IMR-90 (cell line): ENCODE measurements at regions not wholly inside any gene's neighbourhood (a gene's known extent, or its start where the extent isn't known, plus 50 kb on each side); places are given as distances from the start of the nearest gene placed in this dataset.

Source experiments
- ATAC-seq: fragments of 200-7000 bp; cut with Tn5 transposase; 2 replicates; pipeline ENCODE4 v1.9.1; 2020; ENCODE audit warnings: low read depth, mild to moderate bottlenecking, moderate library complexity
- BruUV-seq: library from RNA; stranded (reverse); fragments of 400-500 nt; replicated peaks from 2 replicates; lab custom pipeline; 2021; lab: Mats Ljungman, UMichigan
- CTCF ChIA-PET: fragments of 300-600 bp; formaldehyde crosslinking; extraction: SDS; loops from one replicate; lab custom pipeline; 2021; ENCODE audit warnings: antibody characterized with exemption; lab: Yijun Ruan, JAX
- POLR2A ChIA-PET: fragments of 300-600 bp; sonication (Branson Sonifier 250); formaldehyde crosslinking; loops from one replicate; lab custom pipeline; 2022; ENCODE audit warnings: antibody characterized with exemption; ENCODE audit not compliant: unreplicated experiment; lab: Charles Lee
- DNase-seq: peaks from one replicate; pipeline ENCODE4 v3.0.0; 2013
- H2AFZ ChIP-seq: replicated peaks from 2 replicates; pipeline ENCODE3; 2013; ENCODE audit warnings: low read length, mild to moderate bottlenecking; ENCODE audit not compliant: poor library complexity
- H2AK5ac ChIP-seq: 2 replicates; pipeline ENCODE4 v1.6.1; 2013; ENCODE audit warnings: low read depth, low read length, inconsistent platforms
- H2AK9ac ChIP-seq: replicated peaks from 2 replicates; pipeline ENCODE3; 2013; ENCODE audit warnings: mild to moderate bottlenecking, low read depth, low read length, moderate library complexity; ENCODE audit not compliant: poor library complexity
- H2BK120ac ChIP-seq: 2 replicates; pipeline ENCODE4 v1.6.1; 2013; ENCODE audit warnings: low read depth, low read length, inconsistent platforms
- H2BK15ac ChIP-seq: 3 replicates; pipeline ENCODE4 v1.6.1; 2013; ENCODE audit warnings: low read depth, low read length, inconsistent platforms
- H2BK20ac ChIP-seq: 2 replicates; pipeline ENCODE4 v1.6.1; 2013; ENCODE audit warnings: low read depth, mild to moderate bottlenecking, inconsistent platforms, low read length, moderate library complexity
- H2BK5ac ChIP-seq: 2 replicates; pipeline ENCODE4 v1.6.1; 2013; ENCODE audit warnings: mild to moderate bottlenecking, low read depth, low read length, inconsistent platforms; ENCODE audit not compliant: poor library complexity, severe bottlenecking
- H3K14ac ChIP-seq: replicated peaks from 2 replicates; pipeline ENCODE4 v1.6.1; 2013; ENCODE audit warnings: low read depth, low read length, inconsistent platforms
- H3K18ac ChIP-seq: 2 replicates; pipeline ENCODE4 v1.6.1; 2013; ENCODE audit warnings: low read depth, low read length, control low read depth
- H3K23ac ChIP-seq: 2 replicates; pipeline ENCODE4 v1.6.1; 2013; ENCODE audit warnings: low read depth, low read length, inconsistent platforms
- H3K27ac ChIP-seq: 2 replicates; pipeline ENCODE4 v1.5.1; 2013; ENCODE audit warnings: mild to moderate bottlenecking, control low read depth, low read length; ENCODE audit not compliant: insufficient read depth
- H3K27me3 ChIP-seq: 2 replicates; pipeline ENCODE4 v1.6.1; 2013; ENCODE audit warnings: low read length; ENCODE audit not compliant: control insufficient read depth, insufficient read depth
- H3K36me3 ChIP-seq: 2 replicates; pipeline ENCODE4 v1.6.1; 2013; ENCODE audit warnings: low read length, mixed read lengths; ENCODE audit not compliant: control insufficient read depth, insufficient read depth
- H3K4ac ChIP-seq: 2 replicates; pipeline ENCODE4 v1.6.1; 2013; ENCODE audit warnings: low read depth, low read length, inconsistent platforms
- H3K4me1 ChIP-seq: 2 replicates; pipeline ENCODE4 v1.6.1; 2013; ENCODE audit warnings: low read length, mixed read lengths; ENCODE audit not compliant: control insufficient read depth, insufficient read depth
- H3K4me2 ChIP-seq: 2 replicates; pipeline ENCODE4 v1.6.1; 2013; ENCODE audit warnings: low read depth, mild to moderate bottlenecking, control low read depth, low read length, moderate library complexity
- H3K4me3 ChIP-seq: 2 replicates; pipeline ENCODE4 v1.5.1; 2013; ENCODE audit warnings: low read depth, mild to moderate bottlenecking, control low read depth, low read length, moderate library complexity; ENCODE audit not compliant: insufficient read depth
- H3K56ac ChIP-seq: 2 replicates; pipeline ENCODE4 v1.6.1; 2013; ENCODE audit warnings: low read length, inconsistent platforms; ENCODE audit not compliant: insufficient read depth; ENCODE audit errors: extremely low read depth
- H3K79me1 ChIP-seq, 2 experiments: 2 replicates each; pipeline ENCODE4 v1.6.1; 2013; ENCODE audit warnings: low read length in 2 of 2, inconsistent platforms in 1 of 2, low read depth in 1 of 2
- H3K9ac ChIP-seq: 2 replicates; pipeline ENCODE4 v1.6.1; 2013; ENCODE audit warnings: low read depth, low read length, control low read depth
- H3K9me1 ChIP-seq: 2 replicates; pipeline ENCODE4 v1.6.1; 2013; ENCODE audit warnings: low read length, inconsistent platforms; ENCODE audit not compliant: insufficient read depth
- H3K9me3 ChIP-seq: 2 replicates; pipeline ENCODE4 v1.6.1; 2013; ENCODE audit warnings: low read length; ENCODE audit not compliant: control insufficient read depth, insufficient read depth
- H4K20me1 ChIP-seq: 2 replicates; pipeline ENCODE4 v1.6.1; 2013; ENCODE audit warnings: low read length, inconsistent platforms; ENCODE audit not compliant: insufficient read depth
- H4K5ac ChIP-seq: 2 replicates; pipeline ENCODE4 v1.6.1; 2013; ENCODE audit warnings: mild to moderate bottlenecking, low read depth, low read length, control low read depth
- H4K8ac ChIP-seq, 2 experiments: 2 replicates each; pipeline ENCODE4 v1.6.1; 2013; ENCODE audit warnings: low read depth in 2 of 2, low read length in 2 of 2, control low read depth in 1 of 2, inconsistent platforms in 1 of 2
- H4K91ac ChIP-seq: 2 replicates; pipeline ENCODE4 v1.6.1; 2013; ENCODE audit warnings: low read depth, low read length, inconsistent platforms; ENCODE audit not compliant: insufficient read depth
- BHLHE40 ChIP-seq: fragments of 150-350 bp; IDR thresholded peaks from 2 replicates; pipeline ENCODE4 v1.6.1; 2016; ENCODE audit warnings: mild to moderate bottlenecking, low read depth, low read length
- CHD1 ChIP-seq: IDR thresholded peaks from 2 replicates; pipeline ENCODE4 v1.6.1; 2012; ENCODE audit warnings: low read depth, low read length, improper control_type of control experiment
- FOS ChIP-seq: fragments of 150-350 bp; IDR thresholded peaks from 2 replicates; pipeline ENCODE4 v1.6.1; 2016; ENCODE audit warnings: low read depth, low read length
- MAFK ChIP-seq: IDR thresholded peaks from 2 replicates; pipeline ENCODE4 v1.6.1; 2012; ENCODE audit warnings: low read depth, low read length, improper control_type of control experiment
- MXI1 ChIP-seq: IDR thresholded peaks from 2 replicates; pipeline ENCODE4 v1.6.1; 2012; ENCODE audit warnings: low read depth, mild to moderate bottlenecking, low read length, moderate library complexity, borderline replicate concordance
- NFE2L2 ChIP-seq: fragments of 150-350 bp; IDR thresholded peaks from 2 replicates; pipeline ENCODE4 v1.6.1; 2016; ENCODE audit warnings: low read depth, mild to moderate bottlenecking, low read length
- POLR2A ChIP-seq: IDR thresholded peaks from 2 replicates; pipeline ENCODE4 v1.6.1; 2012; ENCODE audit warnings: mild to moderate bottlenecking, low read depth, low read length
- RCOR1 ChIP-seq: IDR thresholded peaks from 2 replicates; pipeline ENCODE4 v1.6.1; 2012; ENCODE audit warnings: mild to moderate bottlenecking, low read length, improper control_type of control experiment; ENCODE audit not compliant: insufficient replicate concordance
- WGBS, 2 experiments: methylation state at CpG; one replicate each; pipeline versions ENCODE4 v1.1.5 to v1.1.7; 2013; ENCODE audit warnings: missing lambda C conversion rate in 2 of 2; ENCODE audit not compliant: insufficient read length in 1 of 2; ENCODE audit errors: extremely low coverage in 2 of 2; 5-methylcytosine and 5-hydroxymethylcytosine counted together
- dilution Hi-C: fragments of 300-500 bp; cut with HindIII; formaldehyde crosslinking; loops from one replicate; pipeline ENCODE4 v1.14.3; 2018; ENCODE audit warnings: low sequenced_read_pairs; ENCODE audit not compliant: unreplicated experiment
- in situ Hi-C: fragments of 300-500 bp; cut with MboI; formaldehyde crosslinking; loops from 3 replicates; pipeline ENCODE4 v1.14.3; 2019; ENCODE audit warnings: low sequenced_read_pairs, inconsistent platforms, mixed read lengths
- intact Hi-C: fragments of 100-400 bp; cut with micrococcal nuclease; formaldehyde crosslinking; loops from 2 replicates; pipeline ENCODE4 v1.10.0; 2022
- TF ChIP-seq, protein P1 (sequence below): fragments of 150-350 bp; IDR thresholded peaks from 2 replicates; pipeline ENCODE4 v1.6.1; 2017; ENCODE audit warnings: mild to moderate bottlenecking, antibody characterized with exemption, low read length, low read depth
- TF ChIP-seq, protein P2 (sequence below): conservative IDR thresholded peaks from 2 replicates; pipeline ENCODE4 v1.5.1; 2012; ENCODE audit warnings: mild to moderate bottlenecking, low read depth, low read length, improper control_type of control experiment
- TF ChIP-seq, protein P3 (sequence below): fragments of 150-350 bp; IDR thresholded peaks from 2 replicates; pipeline ENCODE4 v1.6.1; 2016; ENCODE audit warnings: low read depth, mild to moderate bottlenecking, low read length, moderate library complexity, borderline replicate concordance

DNA sequence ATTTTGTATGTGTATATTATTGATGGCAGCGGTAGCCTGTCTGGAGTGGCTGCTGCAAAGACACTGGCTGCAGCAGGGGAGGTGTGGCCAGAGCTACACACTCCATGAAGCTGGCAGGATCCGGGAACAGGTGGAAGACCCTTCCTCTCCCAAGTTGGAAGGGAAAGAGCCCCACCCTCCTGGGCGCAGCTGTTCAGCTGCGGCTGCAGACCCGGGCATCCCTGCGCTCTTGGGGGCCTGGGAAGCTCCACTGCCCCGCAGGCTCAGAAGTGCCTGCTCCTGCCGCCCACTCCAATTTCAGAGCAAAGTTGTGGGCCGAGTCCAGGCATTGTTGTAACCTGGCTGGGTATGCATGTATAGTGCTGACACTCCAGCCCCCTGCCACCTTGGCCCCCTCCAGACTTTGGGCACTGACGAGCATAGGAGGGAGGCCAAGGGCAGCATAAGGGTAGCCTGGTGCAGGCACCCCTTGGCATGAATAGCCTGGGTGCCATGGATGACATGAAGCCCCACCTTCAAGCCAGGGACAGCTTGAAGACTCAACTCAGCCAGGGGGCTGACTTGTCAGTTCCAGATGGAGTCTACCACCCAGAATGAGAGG lies 90.7 kb upstream of the TMEM168 start:
- Histone ChIP-seq H4K91ac (no peak overlapping the region), H4K20me1 (no peaks in the 10 kb centered on the region), H2AFZ (no peak overlapping the region), H2BK5ac (no peak overlapping the region), H2BK15ac (no peak overlapping the region), H3K18ac (no peak overlapping the region), H3K9ac (no peak overlapping the region), H2AK5ac (no peak overlapping the region), H2BK20ac (no peak overlapping the region), H3K4me1 (peaks cover 2% of the 10 kb centered on the region), H3K56ac (no peak overlapping the region), H2BK120ac (no peak overlapping the region), H3K27me3 (no peaks in the 10 kb centered on the region), H3K36me3 (peaks cover 3% of the 10 kb centered on the region; the same call in 1 of the 2 replicates), H3K23ac (no peak overlapping the region), H3K79me1 (peaks cover 3 to 9% of the 10 kb centered on the region in 2 experiments; a peak in 1 of 4 replicates), H3K9me3 (no peaks in the 10 kb centered on the region), H3K4ac (no peak overlapping the region), H2AK9ac (no peak overlapping the region), H3K9me1 (no peaks in the 10 kb centered on the region; the same call in 1 of the 2 replicates), H3K4me3 (no peak overlapping the region), H3K14ac (no peak overlapping the region), H3K27ac (no peak overlapping the region), H3K4me2 (no peak overlapping the region), H4K5ac (no peak overlapping the region), H4K8ac (no peak overlapping the region)
- intact Hi-C loops = no loop called here
- no peak for ATAC-seq
- TF ChIP-seq FOS (no peak), MXI1 (no peak), BHLHE40 (no peak), RCOR1 (no peak), POLR2A (no peak), MAFK (no peak), CHD1 (no peak), NFE2L2 (no peak)
- TF ChIP-seq, protein P1, sequence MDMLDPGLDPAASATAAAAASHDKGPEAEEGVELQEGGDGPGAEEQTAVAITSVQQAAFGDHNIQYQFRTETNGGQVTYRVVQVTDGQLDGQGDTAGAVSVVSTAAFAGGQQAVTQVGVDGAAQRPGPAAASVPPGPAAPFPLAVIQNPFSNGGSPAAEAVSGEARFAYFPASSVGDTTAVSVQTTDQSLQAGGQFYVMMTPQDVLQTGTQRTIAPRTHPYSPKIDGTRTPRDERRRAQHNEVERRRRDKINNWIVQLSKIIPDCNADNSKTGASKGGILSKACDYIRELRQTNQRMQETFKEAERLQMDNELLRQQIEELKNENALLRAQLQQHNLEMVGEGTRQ = no peak
- TF ChIP-seq, protein P2, sequence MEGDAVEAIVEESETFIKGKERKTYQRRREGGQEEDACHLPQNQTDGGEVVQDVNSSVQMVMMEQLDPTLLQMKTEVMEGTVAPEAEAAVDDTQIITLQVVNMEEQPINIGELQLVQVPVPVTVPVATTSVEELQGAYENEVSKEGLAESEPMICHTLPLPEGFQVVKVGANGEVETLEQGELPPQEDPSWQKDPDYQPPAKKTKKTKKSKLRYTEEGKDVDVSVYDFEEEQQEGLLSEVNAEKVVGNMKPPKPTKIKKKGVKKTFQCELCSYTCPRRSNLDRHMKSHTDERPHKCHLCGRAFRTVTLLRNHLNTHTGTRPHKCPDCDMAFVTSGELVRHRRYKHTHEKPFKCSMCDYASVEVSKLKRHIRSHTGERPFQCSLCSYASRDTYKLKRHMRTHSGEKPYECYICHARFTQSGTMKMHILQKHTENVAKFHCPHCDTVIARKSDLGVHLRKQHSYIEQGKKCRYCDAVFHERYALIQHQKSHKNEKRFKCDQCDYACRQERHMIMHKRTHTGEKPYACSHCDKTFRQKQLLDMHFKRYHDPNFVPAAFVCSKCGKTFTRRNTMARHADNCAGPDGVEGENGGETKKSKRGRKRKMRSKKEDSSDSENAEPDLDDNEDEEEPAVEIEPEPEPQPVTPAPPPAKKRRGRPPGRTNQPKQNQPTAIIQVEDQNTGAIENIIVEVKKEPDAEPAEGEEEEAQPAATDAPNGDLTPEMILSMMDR = no peak
- TF ChIP-seq, protein P3, sequence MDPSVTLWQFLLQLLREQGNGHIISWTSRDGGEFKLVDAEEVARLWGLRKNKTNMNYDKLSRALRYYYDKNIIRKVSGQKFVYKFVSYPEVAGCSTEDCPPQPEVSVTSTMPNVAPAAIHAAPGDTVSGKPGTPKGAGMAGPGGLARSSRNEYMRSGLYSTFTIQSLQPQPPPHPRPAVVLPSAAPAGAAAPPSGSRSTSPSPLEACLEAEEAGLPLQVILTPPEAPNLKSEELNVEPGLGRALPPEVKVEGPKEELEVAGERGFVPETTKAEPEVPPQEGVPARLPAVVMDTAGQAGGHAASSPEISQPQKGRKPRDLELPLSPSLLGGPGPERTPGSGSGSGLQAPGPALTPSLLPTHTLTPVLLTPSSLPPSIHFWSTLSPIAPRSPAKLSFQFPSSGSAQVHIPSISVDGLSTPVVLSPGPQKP = no peak
- WGBS, 2 experiments = no CpG with 5 or more reads among the region's 10 CpGs
- CTCF ChIA-PET = interaction anchor here (1.1 to 1.9 kb wide), 2 partner anchors 12 to 331 kb away, joined by 3 to 9 read pairs; no protein-coding TSS in a partner anchor
- no peak for DNase-seq
- in situ Hi-C loops = loop anchor here (25.0 kb wide), 1 partner anchor 1119 kb away; no protein-coding TSS in a partner anchor
- dilution Hi-C loops = no loop called here
- POLR2A ChIA-PET = no interaction called here
- no TSS peak for BruUV-seq
